Neuronal stem cell (in vitro differentiated cells): ENCODE measurements at regions not wholly inside any gene's neighbourhood (a gene's known extent, or its start where the extent isn't known, plus 50 kb on each side); places are given as distances from the start of the nearest gene placed in this dataset.

Experiments used
- DNase-seq: peaks from one replicate; pipeline ENCODE4 v3.0.0-alpha.2; 2013; ENCODE audit warnings: low spot score
- H2AFZ ChIP-seq: one replicate; pipeline ENCODE4 v1.6.1; 2013; ENCODE audit warnings: mild to moderate bottlenecking, low read length, inconsistent platforms
- H2AK5ac ChIP-seq: 2 replicates; pipeline ENCODE4 v1.6.1; 2013; ENCODE audit warnings: low read depth, mild to moderate bottlenecking, inconsistent platforms, low read length, moderate library complexity, mixed read lengths
- H2BK120ac ChIP-seq: 2 replicates; pipeline ENCODE4 v1.6.1; 2013; ENCODE audit warnings: low read depth, mild to moderate bottlenecking, inconsistent platforms, low read length, moderate library complexity, mixed read lengths
- H2BK12ac ChIP-seq: one replicate; pipeline ENCODE4 v1.6.1; 2013; ENCODE audit warnings: low read length, inconsistent platforms
- H2BK15ac ChIP-seq: 2 replicates; pipeline ENCODE4 v1.6.1; 2013; ENCODE audit warnings: mild to moderate bottlenecking, low read length, inconsistent platforms, mixed read lengths
- H2BK5ac ChIP-seq: one replicate; pipeline ENCODE4 v1.6.1; 2013; ENCODE audit warnings: inconsistent platforms, mild to moderate bottlenecking, low read length, moderate library complexity
- H3K14ac ChIP-seq: one replicate; pipeline ENCODE4 v1.6.1; 2013; ENCODE audit warnings: low read length, inconsistent platforms
- H3K18ac ChIP-seq: 2 replicates; pipeline ENCODE4 v1.6.1; 2013; ENCODE audit warnings: low read length, inconsistent platforms
- H3K23ac ChIP-seq: 2 replicates; pipeline ENCODE4 v1.6.1; 2013; ENCODE audit warnings: low read depth, mild to moderate bottlenecking, mixed read lengths, low read length, inconsistent platforms; ENCODE audit not compliant: poor library complexity
- H3K27ac ChIP-seq: replicated peaks from 3 replicates; pipeline ENCODE4 v1.5.1; 2013; ENCODE audit warnings: low read length, inconsistent platforms
- H3K27me3 ChIP-seq, 3 experiments: 2 replicates each; pipeline ENCODE4 v1.6.1; 2013; ENCODE audit warnings: low read length in 3 of 3, mild to moderate bottlenecking in 2 of 3, inconsistent platforms in 1 of 3, low read depth in 1 of 3, mixed read lengths in 1 of 3, moderate library complexity in 1 of 3; ENCODE audit not compliant: control insufficient read depth in 3 of 3, insufficient read depth in 3 of 3
- H3K36me3 ChIP-seq, 2 donors: replicated peaks in 1 of 2; 2 replicates each; pipeline ENCODE4 v1.6.1; 2013; ENCODE audit warnings: low read length in 2 of 2; ENCODE audit not compliant: control insufficient read depth in 2 of 2, insufficient read depth in 2 of 2
- H3K4ac ChIP-seq: 2 replicates; pipeline ENCODE4 v1.6.1; 2013; ENCODE audit warnings: inconsistent platforms, mild to moderate bottlenecking, low read length, moderate library complexity
- H3K4me1 ChIP-seq, 2 donors: 1 replicate in 1 of 2; 2 replicates in 1 of 2; pipeline ENCODE4 v1.6.1; 2013; ENCODE audit warnings: low read length in 2 of 2, low read depth in 1 of 2; ENCODE audit not compliant: control insufficient read depth in 2 of 2, insufficient read depth in 1 of 2
- H3K4me2 ChIP-seq: one replicate; pipeline ENCODE4 v1.6.1; 2013; ENCODE audit warnings: mild to moderate bottlenecking, low read length, inconsistent platforms; ENCODE audit not compliant: insufficient read depth, poor library complexity, severe bottlenecking
- H3K4me3 ChIP-seq, 2 donors: 2 replicates each; pipeline ENCODE4 v1.5.1; 2013; ENCODE audit warnings: low read length in 2 of 2, mild to moderate bottlenecking in 2 of 2, inconsistent platforms in 1 of 2, moderate library complexity in 1 of 2
- H3K79me1 ChIP-seq: one replicate; pipeline ENCODE4 v1.6.1; 2013; ENCODE audit warnings: low read depth, mild to moderate bottlenecking, inconsistent platforms, low read length, moderate library complexity
- H3K9ac ChIP-seq: one replicate; pipeline ENCODE4 v1.6.1; 2013; ENCODE audit warnings: mild to moderate bottlenecking, low read depth, low read length, inconsistent platforms; ENCODE audit not compliant: poor library complexity
- H3K9me3 ChIP-seq, 2 donors: replicated peaks in 1 of 2; 2 replicates each; pipeline versions ENCODE3 to v1.6.1; 2013; ENCODE audit warnings: low read length in 2 of 2, mild to moderate bottlenecking in 2 of 2, inconsistent platforms in 1 of 2, low read depth in 1 of 2, mixed read lengths in 1 of 2, moderate library complexity in 1 of 2; ENCODE audit not compliant: control insufficient read depth in 2 of 2, insufficient read depth in 1 of 2
- H4K8ac ChIP-seq: one replicate; pipeline ENCODE4 v1.6.1; 2013; ENCODE audit warnings: low read depth, mild to moderate bottlenecking, inconsistent platforms, low read length, moderate library complexity
- H4K91ac ChIP-seq: one replicate; pipeline ENCODE4 v1.6.1; 2013; ENCODE audit warnings: low read length, low read depth, mild to moderate bottlenecking, inconsistent platforms; ENCODE audit not compliant: poor library complexity
- WGBS, 2 donors: extraction: QIAGEN DNeasy Blood & Tissue Kit; methylation state at CpG; one replicate each; pipeline ENCODE4 v1.1.7; 2013; ENCODE audit warnings: missing lambda C conversion rate in 2 of 2, mixed read lengths in 1 of 2; ENCODE audit not compliant: insufficient read length in 2 of 2, insufficient replicate concordance in 1 of 2; ENCODE audit errors: extremely low coverage in 2 of 2; 5-methylcytosine and 5-hydroxymethylcytosine counted together

DNA sequence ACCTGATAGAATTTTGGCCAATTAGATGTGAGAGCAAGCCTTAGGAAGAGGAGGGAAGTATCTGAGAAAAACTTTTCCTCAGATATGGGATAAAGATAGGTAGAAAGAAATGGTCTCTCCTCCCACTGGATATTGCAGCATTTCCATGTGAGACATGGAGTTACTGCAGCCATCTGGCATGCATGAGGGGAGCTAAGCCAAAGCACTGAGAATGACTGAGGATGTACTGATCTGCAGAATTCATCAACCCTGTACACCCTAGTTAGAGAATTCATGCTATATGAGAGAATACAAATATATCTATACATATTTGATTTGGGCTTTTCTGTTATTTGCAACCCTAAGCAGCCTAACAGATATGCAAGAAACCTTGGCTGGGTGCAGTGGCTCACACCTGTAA lies 52.5 kb upstream of the RPL34 start:
- H4K8ac ChIP-seq, result no peak overlapping the region
- H3K79me1 ChIP-seq, result no peaks in the 10 kb centered on the region
- no peak overlapping the region for H2BK12ac ChIP-seq
- no peak overlapping the region for H2BK120ac ChIP-seq
- no peak overlapping the region for H3K4ac ChIP-seq
- peaks cover 0 to 6% of the 10 kb centered on the region in 2 donors for H3K4me1 ChIP-seq
- no peak overlapping the region for H4K91ac ChIP-seq
- H3K27me3 ChIP-seq, result peaks cover 0 to 11% (median 0%) of the 10 kb centered on the region in 3 experiments
- no peak overlapping the region for H3K18ac ChIP-seq
- no peak overlapping the region for H3K14ac ChIP-seq
- no peak overlapping the region for H3K27ac ChIP-seq
- no peaks in the 10 kb centered on the region for H3K36me3 ChIP-seq
- H2BK5ac ChIP-seq, result no peak overlapping the region
- no peak overlapping the region for H3K23ac ChIP-seq
- no peak overlapping the region for H2BK15ac ChIP-seq
- H3K4me2 ChIP-seq, result no peak overlapping the region
- H2AFZ ChIP-seq, result no peak overlapping the region
- H3K4me3 ChIP-seq, result no peak overlapping the region
- DNase-seq, result no peak
- no peak overlapping the region for H3K9ac ChIP-seq
- no peak overlapping the region for H2AK5ac ChIP-seq
- H3K9me3 ChIP-seq, result no peaks in the 10 kb centered on the region

DNA sequence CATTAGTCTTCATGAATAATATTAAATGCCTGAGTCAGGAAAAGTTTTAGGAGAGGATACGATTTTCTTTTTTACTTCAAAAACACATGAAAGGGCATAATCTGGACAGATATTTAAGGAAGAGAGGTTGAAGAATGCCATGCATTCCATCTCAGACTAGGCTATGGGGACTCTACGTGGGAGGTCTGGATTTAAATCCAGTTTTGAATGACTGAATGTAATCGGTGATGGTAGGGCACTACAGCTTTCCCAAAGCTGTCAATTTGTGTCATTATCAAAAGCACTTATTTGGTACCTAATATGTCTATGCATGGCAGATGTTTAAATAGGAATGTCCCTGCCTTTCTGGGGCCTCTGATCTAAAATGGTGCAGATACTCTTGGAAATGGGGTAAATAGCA lies 59.3 kb upstream of the RPL34 start:
- no peak overlapping the region for H3K4ac ChIP-seq
- H3K27ac ChIP-seq, result no peak overlapping the region
- no peak overlapping the region for H2AFZ ChIP-seq
- no peaks in the 10 kb centered on the region for H3K9me3 ChIP-seq
- no peak overlapping the region for H2AK5ac ChIP-seq
- H3K79me1 ChIP-seq, result no peaks in the 10 kb centered on the region
- no peak overlapping the region for H3K14ac ChIP-seq
- H3K27me3 ChIP-seq, result peaks cover 0 to 5% (median 0%) of the 10 kb centered on the region in 3 experiments
- no peak overlapping the region for H3K18ac ChIP-seq
- no peak overlapping the region for H2BK5ac ChIP-seq
- no peak overlapping the region for H2BK120ac ChIP-seq
- no CpG with 5 or more reads among the region's 3 CpGs for WGBS, 2 donors
- H3K4me1 ChIP-seq, result peaks cover 0 to 10% of the 10 kb centered on the region in 2 donors
- H3K4me3 ChIP-seq, result no peak overlapping the region
- H3K36me3 ChIP-seq, result no peaks in the 10 kb centered on the region
- no peak overlapping the region for H4K8ac ChIP-seq
- H2BK15ac ChIP-seq, result no peak overlapping the region
- no peak overlapping the region for H4K91ac ChIP-seq
- no peak overlapping the region for H3K4me2 ChIP-seq
- no peak overlapping the region for H2BK12ac ChIP-seq
- DNase-seq, result no peak
- H3K23ac ChIP-seq, result no peak overlapping the region
- no peak overlapping the region for H3K9ac ChIP-seq

DNA sequence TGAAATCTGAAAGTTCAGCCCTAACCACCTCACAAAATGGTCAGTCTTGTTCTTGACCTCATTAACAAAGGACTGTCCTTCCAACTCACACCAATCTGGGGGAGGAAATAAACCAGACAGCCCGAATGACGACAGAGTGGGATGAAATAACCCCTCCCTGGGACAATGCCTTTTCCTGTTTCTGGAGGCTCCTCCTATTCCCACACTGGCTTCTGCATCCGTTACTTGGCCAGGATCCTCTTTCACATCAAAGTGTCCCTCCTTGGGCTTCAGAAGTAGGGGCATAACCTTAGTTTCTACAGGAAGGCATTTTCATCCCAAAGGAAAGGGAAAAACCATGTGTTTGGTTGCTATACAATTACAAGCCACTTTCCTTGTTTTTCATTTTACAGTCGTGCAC lies 59.8 kb upstream of the RPL34 start:
- no peak overlapping the region for H3K27ac ChIP-seq

DNA sequence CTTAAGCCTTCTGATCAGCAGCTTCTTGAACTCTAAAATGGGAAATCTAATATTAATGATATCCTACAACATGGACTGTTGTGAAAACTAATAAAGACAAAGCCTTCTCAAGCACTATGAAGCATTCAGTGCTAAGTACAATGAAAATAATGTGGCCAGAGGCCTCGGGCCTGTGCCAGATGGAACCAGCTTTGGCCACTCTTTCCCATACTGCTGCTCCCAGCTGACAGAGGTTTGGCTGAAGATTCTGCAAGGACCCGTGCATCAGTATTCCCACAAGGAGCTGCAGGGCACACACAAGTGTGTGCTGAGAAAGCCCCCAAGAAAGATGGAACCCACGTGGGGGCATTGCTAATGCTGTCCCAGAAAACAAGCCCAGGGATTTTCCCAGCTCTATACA lies 60.5 kb upstream of the RPL34 start:
- Histone ChIP-seq H3K4me1 (peaks cover 0 to 5% of the 10 kb centered on the region in 2 donors), H3K79me1 (no peaks in the 10 kb centered on the region), H3K4me2 (no peak overlapping the region), H4K8ac (no peak overlapping the region), H3K4ac (no peak overlapping the region), H2BK12ac (no peak overlapping the region), H2BK15ac (no peak overlapping the region), H3K23ac (no peak overlapping the region), H3K4me3 (no peak overlapping the region), H3K36me3 (no peaks in the 10 kb centered on the region), H3K9ac (no peak overlapping the region), H3K27me3 (peaks cover 0 to 5% (median 0%) of the 10 kb centered on the region in 3 experiments), H3K18ac (no peak overlapping the region), H2BK120ac (no peak overlapping the region), H3K14ac (no peak overlapping the region), H3K9me3 (no peaks in the 10 kb centered on the region), H3K27ac (no peak overlapping the region), H2AK5ac (no peak overlapping the region), H4K91ac (no peak overlapping the region), H2AFZ (peak overlapping the region; percentile 61), H2BK5ac (no peak overlapping the region)
- DNase-seq, result no peak
- no CpG with 5 or more reads among the region's 3 CpGs for WGBS, 2 donors

More for the DNA sequence above, 59.8 kb upstream of the RPL34 start:
- Histone ChIP-seq H3K4ac (no peak overlapping the region), H4K8ac (no peak overlapping the region), H2AK5ac (no peak overlapping the region), H3K4me2 (no peak overlapping the region), H3K4me3 (no peak overlapping the region), H3K9ac (no peak overlapping the region), H3K4me1 (peaks cover 0 to 10% of the 10 kb centered on the region in 2 donors), H2AFZ (peak overlapping the region; percentile 78), H2BK12ac (no peak overlapping the region), H3K36me3 (no peaks in the 10 kb centered on the region), H4K91ac (no peak overlapping the region), H3K14ac (no peak overlapping the region), H3K79me1 (no peaks in the 10 kb centered on the region), H3K23ac (no peak overlapping the region), H3K18ac (no peak overlapping the region), H2BK120ac (no peak overlapping the region), H2BK5ac (no peak overlapping the region), H2BK15ac (no peak overlapping the region), H3K27me3 (peaks cover 0 to 5% (median 0%) of the 10 kb centered on the region in 3 experiments), H3K9me3 (no peaks in the 10 kb centered on the region)
- no peak for DNase-seq
- no CpG with 5 or more reads among the region's 4 CpGs for WGBS, 2 donors
